T follicular helper cell (primary cell): ENCODE measurements at regions not wholly inside any gene's neighbourhood (a gene's known extent, or its start where the extent isn't known, plus 50 kb on each side); places are given as distances from the start of the nearest gene placed in this dataset.

Experiments used
- DNase-seq: peaks from one replicate; pipeline ENCODE4 v3.0.0-alpha.2; 2020; ENCODE audit warnings: low read depth

GRCh38 chr12:31781894-31782540 lies 53.2 kb upstream of the AMN1 start:
- no peak for DNase-seq

GRCh38 chr12:31780096-31780495 lies 51.3 kb upstream of the AMN1 start:
- DNase-seq = no peak

GRCh38 chr12:31778687-31779086 lies 49.9 kb upstream of the AMN1 start:
- no peak for DNase-seq
